ENCODE measurements at regions not wholly inside any gene's neighbourhood (a gene's known extent, or its start where the extent isn't known, plus 50 kb on each side); places are given as distances from the start of the nearest gene placed in this dataset.
"Not testable (repeated sequence)": the region's sequence is repeated elsewhere in the genome, so short reads cannot be mapped to it uniquely, and the experiment has no call there.

DNA sequence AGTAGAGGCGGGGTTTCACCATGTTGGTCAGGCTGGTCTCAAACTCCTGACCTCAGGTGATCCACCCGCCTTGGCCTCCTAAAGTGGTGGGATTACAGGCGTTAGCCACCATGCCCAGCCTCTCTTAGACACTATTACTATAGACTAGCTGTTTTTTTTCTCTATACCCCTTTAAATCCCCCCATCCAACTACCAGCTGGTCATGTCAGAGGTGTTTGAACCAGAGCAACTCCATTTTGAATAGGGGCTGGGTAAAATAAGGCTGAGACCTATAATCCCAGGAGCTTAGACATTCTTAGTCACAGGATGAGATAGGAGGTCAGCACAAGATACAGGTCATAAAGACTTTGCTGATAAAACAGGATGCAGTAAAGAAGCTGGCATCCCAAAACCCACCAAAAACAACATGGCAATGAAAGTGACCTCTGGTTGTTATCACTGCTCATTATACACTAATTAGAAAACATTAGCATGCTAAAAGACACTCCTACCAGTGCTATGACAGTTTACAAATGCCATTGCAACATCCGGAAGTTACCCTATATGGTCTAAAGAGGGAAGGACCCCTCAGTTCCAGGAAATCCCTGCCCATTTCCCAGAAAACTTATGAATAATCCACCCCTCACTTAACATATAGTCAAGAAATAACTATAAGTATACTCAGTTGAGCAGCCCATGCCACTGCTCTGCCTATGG is 57.8 kb upstream of the GPD1L start:
- Histone ChIP-seq H3K9me3 (ENCODE audit: control insufficient read depth, insufficient read depth, low read depth, low read length) (no peaks in the 10 kb centered on the region), H2AFZ (ENCODE audit: low read length) (no peak overlapping the region), H3K4me2 (ENCODE audit: extremely low read depth, insufficient read depth, low read length) (no peak overlapping the region), H3K36me3 (ENCODE audit: control insufficient read depth, insufficient read depth, low read length) (no peaks in the 10 kb centered on the region), H3K79me2 (ENCODE audit: control insufficient read depth, insufficient read depth, low read length) (no peaks in the 10 kb centered on the region), H3K4me3 (replicated peaks in 1 of 4; ENCODE audit: control extremely low read depth in 1 of 4, insufficient read depth in 1 of 4, low read depth in 3 of 4, low read length in 4 of 4) (no peak overlapping the region), H3K27ac (ENCODE audit: insufficient read depth, low read length) (no peak overlapping the region), H3K9ac (ENCODE audit: insufficient read depth, low read length) (no peak overlapping the region), H3K4me1 (ENCODE audit: control insufficient read depth, extremely low read depth, insufficient read depth, low read length) (peaks cover 3% of the 10 kb centered on the region), H3K27me3 (ENCODE audit: control insufficient read depth, insufficient read depth, low read length) (no peaks in the 10 kb centered on the region), H4K20me1 (ENCODE audit: control insufficient read depth, extremely low read depth, insufficient read depth, low read length) (no peaks in the 10 kb centered on the region)
- TF ChIP-seq, protein P1, sequence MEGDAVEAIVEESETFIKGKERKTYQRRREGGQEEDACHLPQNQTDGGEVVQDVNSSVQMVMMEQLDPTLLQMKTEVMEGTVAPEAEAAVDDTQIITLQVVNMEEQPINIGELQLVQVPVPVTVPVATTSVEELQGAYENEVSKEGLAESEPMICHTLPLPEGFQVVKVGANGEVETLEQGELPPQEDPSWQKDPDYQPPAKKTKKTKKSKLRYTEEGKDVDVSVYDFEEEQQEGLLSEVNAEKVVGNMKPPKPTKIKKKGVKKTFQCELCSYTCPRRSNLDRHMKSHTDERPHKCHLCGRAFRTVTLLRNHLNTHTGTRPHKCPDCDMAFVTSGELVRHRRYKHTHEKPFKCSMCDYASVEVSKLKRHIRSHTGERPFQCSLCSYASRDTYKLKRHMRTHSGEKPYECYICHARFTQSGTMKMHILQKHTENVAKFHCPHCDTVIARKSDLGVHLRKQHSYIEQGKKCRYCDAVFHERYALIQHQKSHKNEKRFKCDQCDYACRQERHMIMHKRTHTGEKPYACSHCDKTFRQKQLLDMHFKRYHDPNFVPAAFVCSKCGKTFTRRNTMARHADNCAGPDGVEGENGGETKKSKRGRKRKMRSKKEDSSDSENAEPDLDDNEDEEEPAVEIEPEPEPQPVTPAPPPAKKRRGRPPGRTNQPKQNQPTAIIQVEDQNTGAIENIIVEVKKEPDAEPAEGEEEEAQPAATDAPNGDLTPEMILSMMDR (conservative IDR thresholded peaks at IDR 0.05 in 1 of 2, IDR thresholded peaks at IDR 0.05 in 1 of 2; ENCODE audit: low read depth in 1 of 2, low read length in 2 of 2): no peak
- no peak for TF ChIP-seq EZH2 (IDR thresholded peaks at IDR 0.05; ENCODE audit: low read length, missing control alignments)
- DNase-seq (ENCODE audit: low read depth in 2 of 2): peak in 1 of 2 donors; percentile 6

DNA sequence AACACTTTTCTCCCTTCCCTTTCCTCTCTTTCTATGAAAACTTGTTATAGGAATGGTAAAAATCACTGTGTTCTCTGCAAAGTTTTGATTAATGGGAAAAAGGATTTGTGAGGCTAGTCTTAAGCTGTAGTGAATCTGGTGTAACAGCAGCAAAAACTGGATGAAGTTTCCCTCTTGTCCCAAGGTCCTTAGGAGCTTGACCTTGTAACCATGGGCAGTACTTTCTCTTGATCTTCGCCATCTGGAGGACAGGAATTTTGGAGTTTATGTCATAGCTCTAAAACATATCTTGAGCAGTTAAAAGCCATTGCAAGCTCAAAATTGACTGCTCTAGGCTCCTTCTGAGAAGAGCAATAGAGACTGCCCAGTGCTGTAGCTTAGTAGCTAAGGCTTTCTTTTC is 56.5 kb upstream of the GPD1L start:
- no peak overlapping the region for H2AFZ ChIP-seq (ENCODE audit: low read length)
- H3K4me1 ChIP-seq (ENCODE audit: control insufficient read depth, extremely low read depth, insufficient read depth, low read length): peaks cover 3% of the 10 kb centered on the region
- DNase-seq (ENCODE audit: low read depth in 2 of 2): no peak

GRCh38 chr3:32052230-32052629 is 54.2 kb upstream of the GPD1L start:
- not testable (repeated sequence) for H3K79me2 ChIP-seq (ENCODE audit: control insufficient read depth, insufficient read depth, low read length); DNase-seq (ENCODE audit: low read depth in 2 of 2); H3K9ac ChIP-seq (ENCODE audit: insufficient read depth, low read length); H3K4me1 ChIP-seq (ENCODE audit: control insufficient read depth, extremely low read depth, insufficient read depth, low read length); H4K20me1 ChIP-seq (ENCODE audit: control insufficient read depth, extremely low read depth, insufficient read depth, low read length); H3K4me2 ChIP-seq (ENCODE audit: extremely low read depth, insufficient read depth, low read length); H2AFZ ChIP-seq (ENCODE audit: low read length); H3K27ac ChIP-seq (ENCODE audit: insufficient read depth, low read length); H3K36me3 ChIP-seq (ENCODE audit: control insufficient read depth, insufficient read depth, low read length); H3K27me3 ChIP-seq (ENCODE audit: control insufficient read depth, insufficient read depth, low read length); H3K9me3 ChIP-seq (ENCODE audit: control insufficient read depth, insufficient read depth, low read depth, low read length); H3K4me3 ChIP-seq (replicated peaks in 1 of 4; ENCODE audit: control extremely low read depth in 1 of 4, insufficient read depth in 1 of 4, low read depth in 3 of 4, low read length in 4 of 4)

More for the DNA sequence above, 56.5 kb upstream of the GPD1L start:
- no peak overlapping the region for H3K4me2 ChIP-seq (ENCODE audit: extremely low read depth, insufficient read depth, low read length)
- H3K9ac ChIP-seq (ENCODE audit: insufficient read depth, low read length): no peak overlapping the region
- H4K20me1 ChIP-seq (ENCODE audit: control insufficient read depth, extremely low read depth, insufficient read depth, low read length): no peaks in the 10 kb centered on the region
- no peaks in the 10 kb centered on the region for H3K36me3 ChIP-seq (ENCODE audit: control insufficient read depth, insufficient read depth, low read length)
- H3K27ac ChIP-seq (ENCODE audit: insufficient read depth, low read length): no peak overlapping the region
- no peaks in the 10 kb centered on the region for H3K79me2 ChIP-seq (ENCODE audit: control insufficient read depth, insufficient read depth, low read length)
- H3K9me3 ChIP-seq (ENCODE audit: control insufficient read depth, insufficient read depth, low read depth, low read length): no peaks in the 10 kb centered on the region
- no peaks in the 10 kb centered on the region for H3K27me3 ChIP-seq (ENCODE audit: control insufficient read depth, insufficient read depth, low read length)
- TF ChIP-seq, protein P1 (conservative IDR thresholded peaks at IDR 0.05 in 1 of 2, IDR thresholded peaks at IDR 0.05 in 1 of 2; ENCODE audit: low read depth in 1 of 2, low read length in 2 of 2): no peak
- no peak for TF ChIP-seq EZH2 (IDR thresholded peaks at IDR 0.05; ENCODE audit: low read length, missing control alignments)
- H3K4me3 ChIP-seq (replicated peaks in 1 of 4; ENCODE audit: control extremely low read depth in 1 of 4, insufficient read depth in 1 of 4, low read depth in 3 of 4, low read length in 4 of 4): no peak overlapping the region

- not testable (repeated sequence) for DNase-seq (ENCODE audit: low read depth in 2 of 2)
Observed at GRCh38 chr3:32052851-32053250, 53.6 kb upstream of the GPD1L start.

More at GRCh38 chr3:32052851-32053250, 53.6 kb upstream of the GPD1L start:
- not testable (repeated sequence) for H3K9ac ChIP-seq (ENCODE audit: insufficient read depth, low read length); H3K79me2 ChIP-seq (ENCODE audit: control insufficient read depth, insufficient read depth, low read length); H4K20me1 ChIP-seq (ENCODE audit: control insufficient read depth, extremely low read depth, insufficient read depth, low read length); H3K4me1 ChIP-seq (ENCODE audit: control insufficient read depth, extremely low read depth, insufficient read depth, low read length); H2AFZ ChIP-seq (ENCODE audit: low read length); H3K4me2 ChIP-seq (ENCODE audit: extremely low read depth, insufficient read depth, low read length); H3K27me3 ChIP-seq (ENCODE audit: control insufficient read depth, insufficient read depth, low read length); H3K4me3 ChIP-seq (replicated peaks in 1 of 4; ENCODE audit: control extremely low read depth in 1 of 4, insufficient read depth in 1 of 4, low read depth in 3 of 4, low read length in 4 of 4); H3K27ac ChIP-seq (ENCODE audit: insufficient read depth, low read length); H3K36me3 ChIP-seq (ENCODE audit: control insufficient read depth, insufficient read depth, low read length); H3K9me3 ChIP-seq (ENCODE audit: control insufficient read depth, insufficient read depth, low read depth, low read length)
